ENCODE measurements at regions not wholly inside any gene's neighbourhood (a gene's known extent, or its start where the extent isn't known, plus 50 kb on each side); places are given as distances from the start of the nearest gene placed in this dataset.

DNA sequence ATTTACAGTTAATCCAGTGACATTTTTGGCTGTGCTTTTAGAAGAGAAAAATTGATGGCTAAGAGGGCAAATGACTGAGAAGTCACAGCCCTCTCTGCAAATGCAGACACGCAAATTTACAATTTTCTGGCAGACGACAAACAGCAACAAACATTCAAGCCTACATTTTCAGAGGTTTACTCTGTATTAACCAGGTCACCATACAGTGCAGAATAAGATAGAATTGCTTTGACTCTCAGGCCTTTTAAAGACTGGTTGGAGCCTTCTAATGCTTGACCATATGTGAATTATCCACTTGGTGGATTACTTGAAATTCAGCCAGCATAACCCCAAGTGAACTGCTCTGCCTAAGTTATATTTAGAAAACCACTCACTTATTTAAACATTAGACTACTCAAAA, 65.5 kb upstream of the FOXN2 start:
- TF ChIP-seq, protein P1, sequence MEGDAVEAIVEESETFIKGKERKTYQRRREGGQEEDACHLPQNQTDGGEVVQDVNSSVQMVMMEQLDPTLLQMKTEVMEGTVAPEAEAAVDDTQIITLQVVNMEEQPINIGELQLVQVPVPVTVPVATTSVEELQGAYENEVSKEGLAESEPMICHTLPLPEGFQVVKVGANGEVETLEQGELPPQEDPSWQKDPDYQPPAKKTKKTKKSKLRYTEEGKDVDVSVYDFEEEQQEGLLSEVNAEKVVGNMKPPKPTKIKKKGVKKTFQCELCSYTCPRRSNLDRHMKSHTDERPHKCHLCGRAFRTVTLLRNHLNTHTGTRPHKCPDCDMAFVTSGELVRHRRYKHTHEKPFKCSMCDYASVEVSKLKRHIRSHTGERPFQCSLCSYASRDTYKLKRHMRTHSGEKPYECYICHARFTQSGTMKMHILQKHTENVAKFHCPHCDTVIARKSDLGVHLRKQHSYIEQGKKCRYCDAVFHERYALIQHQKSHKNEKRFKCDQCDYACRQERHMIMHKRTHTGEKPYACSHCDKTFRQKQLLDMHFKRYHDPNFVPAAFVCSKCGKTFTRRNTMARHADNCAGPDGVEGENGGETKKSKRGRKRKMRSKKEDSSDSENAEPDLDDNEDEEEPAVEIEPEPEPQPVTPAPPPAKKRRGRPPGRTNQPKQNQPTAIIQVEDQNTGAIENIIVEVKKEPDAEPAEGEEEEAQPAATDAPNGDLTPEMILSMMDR (conservative IDR thresholded peaks at IDR 0.05; ENCODE audit: low read depth, low read length), result no peak
- H3K4me3 ChIP-seq (ENCODE audit: low read depth, low read length), result no peak overlapping the region
- DNase-seq (ENCODE audit: low read depth), result no peak

DNA sequence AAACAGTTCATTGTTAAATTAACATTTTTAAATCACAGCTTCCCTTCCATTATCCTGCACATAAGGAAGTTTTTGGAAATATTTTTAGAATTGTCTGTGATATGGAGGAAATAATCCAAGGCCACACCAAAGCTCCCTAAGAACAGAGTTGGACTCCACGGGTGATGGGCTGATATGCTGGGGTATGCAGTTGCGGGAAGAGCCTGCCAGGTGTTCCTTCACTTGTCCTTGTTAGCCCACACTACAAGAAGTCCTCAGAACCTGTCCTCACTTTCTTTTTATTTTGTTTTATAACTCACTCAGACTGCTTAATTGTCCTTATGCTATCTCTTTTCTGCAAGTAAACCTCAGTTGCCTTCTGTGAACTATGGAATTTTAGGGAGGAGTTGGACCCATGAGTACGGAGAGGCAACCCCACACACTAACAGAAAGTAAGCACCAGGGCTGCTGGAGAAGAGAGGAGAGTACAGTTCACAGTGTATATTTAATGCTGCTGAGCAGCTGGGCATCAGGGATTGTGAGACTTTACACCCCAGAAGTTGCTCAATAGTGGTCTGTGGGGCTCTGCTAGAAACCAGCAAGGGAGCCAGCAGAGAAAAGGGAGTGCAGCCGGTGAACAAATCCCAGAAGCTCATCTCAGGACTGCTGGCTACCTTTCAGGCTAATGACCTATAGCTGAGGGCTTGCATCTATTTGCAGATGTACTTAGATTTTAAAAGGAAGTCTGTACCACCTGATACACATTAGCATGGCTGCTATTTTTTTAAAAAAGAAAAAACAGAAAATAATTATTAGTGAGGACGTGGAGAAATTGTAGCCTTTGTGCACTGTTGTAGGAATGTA, 64.6 kb upstream of the FOXN2 start:
- H3K4me3 ChIP-seq (ENCODE audit: low read depth, low read length), result no peak overlapping the region
- no peak for DNase-seq (ENCODE audit: low read depth)
- TF ChIP-seq, protein P1 (conservative IDR thresholded peaks at IDR 0.05; ENCODE audit: low read depth, low read length), result no peak

DNA sequence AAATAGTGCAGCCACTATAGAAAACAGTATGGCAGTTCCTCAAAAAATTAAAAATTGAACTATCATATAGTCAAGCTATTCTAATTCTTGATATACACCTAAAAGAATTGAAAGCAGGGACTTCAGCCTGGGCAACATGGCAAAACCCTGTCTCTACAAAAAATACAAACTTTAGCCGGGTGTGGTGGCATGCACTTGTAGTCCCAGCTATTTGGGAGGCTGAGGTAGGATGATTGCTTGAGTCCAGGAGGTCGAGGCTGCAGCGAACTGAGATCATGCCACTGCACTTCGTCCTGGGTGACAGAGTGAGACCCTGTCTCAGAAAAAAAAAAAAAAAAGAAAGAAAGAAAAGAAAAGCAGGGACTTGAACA, 64.0 kb upstream of the FOXN2 start:
- no peak for DNase-seq (ENCODE audit: low read depth)
- H3K4me3 ChIP-seq (ENCODE audit: low read depth, low read length), result no peak overlapping the region
- TF ChIP-seq, protein P1 (conservative IDR thresholded peaks at IDR 0.05; ENCODE audit: low read depth, low read length), result no peak

DNA sequence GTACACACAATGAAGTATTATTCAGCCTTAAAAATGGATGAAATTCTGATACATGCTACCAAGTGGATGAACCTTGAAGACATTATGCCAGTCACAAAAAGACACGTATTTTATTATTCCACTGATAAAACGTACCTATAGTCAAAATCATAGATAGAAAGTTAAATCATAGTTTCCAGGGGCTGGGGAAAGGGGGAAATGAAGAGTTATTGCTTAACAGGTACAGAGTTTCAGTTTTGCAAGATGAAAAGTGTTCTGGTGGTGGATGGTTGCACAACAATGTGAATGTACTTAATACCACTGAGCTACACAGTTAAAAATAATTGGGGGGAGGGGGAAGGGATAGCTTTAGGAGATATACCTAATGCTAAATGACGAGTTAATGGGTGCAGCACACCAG, 63.5 kb upstream of the FOXN2 start:
- no peak for DNase-seq (ENCODE audit: low read depth)
- no peak overlapping the region for H3K4me3 ChIP-seq (ENCODE audit: low read depth, low read length)
- TF ChIP-seq, protein P1 (conservative IDR thresholded peaks at IDR 0.05; ENCODE audit: low read depth, low read length), result no peak

DNA sequence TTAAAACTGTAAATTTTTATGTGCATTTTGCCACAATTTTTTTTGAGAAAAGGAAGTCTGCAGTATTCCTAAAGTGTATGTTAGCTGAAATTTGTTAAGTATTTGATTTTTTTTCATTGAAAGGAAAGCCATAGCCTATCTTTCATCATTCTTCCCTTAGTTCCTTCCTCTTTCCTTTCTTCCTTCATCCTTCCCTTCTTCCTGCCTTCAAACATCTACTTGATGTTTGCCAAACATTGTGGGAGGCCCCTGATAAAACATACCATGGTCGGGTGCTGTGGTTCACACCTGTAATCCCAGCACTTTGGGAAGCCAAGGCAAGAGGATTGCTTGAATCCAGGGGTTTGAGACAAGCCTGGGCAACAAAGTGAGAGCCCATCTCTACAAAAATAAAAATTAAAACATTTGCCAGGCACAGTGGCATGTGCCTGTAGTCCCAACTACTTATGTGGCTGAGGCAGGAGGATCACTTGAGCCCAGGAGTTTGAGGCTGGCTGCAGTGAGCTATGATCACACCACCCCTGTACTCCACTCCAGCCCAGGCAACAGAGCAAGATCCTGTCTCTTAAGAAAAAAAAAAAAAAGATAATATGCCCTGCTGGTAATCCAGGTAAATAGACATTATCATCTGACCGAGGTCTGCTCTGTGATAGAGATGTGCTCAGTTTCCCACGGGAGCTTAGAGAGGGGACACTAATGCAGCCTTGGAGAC, 62.9 kb upstream of the FOXN2 start:
- H3K4me3 ChIP-seq (ENCODE audit: low read depth, low read length), result no peak overlapping the region
- TF ChIP-seq, protein P1 (conservative IDR thresholded peaks at IDR 0.05; ENCODE audit: low read depth, low read length), result no peak
- DNase-seq (ENCODE audit: low read depth), result no peak

DNA sequence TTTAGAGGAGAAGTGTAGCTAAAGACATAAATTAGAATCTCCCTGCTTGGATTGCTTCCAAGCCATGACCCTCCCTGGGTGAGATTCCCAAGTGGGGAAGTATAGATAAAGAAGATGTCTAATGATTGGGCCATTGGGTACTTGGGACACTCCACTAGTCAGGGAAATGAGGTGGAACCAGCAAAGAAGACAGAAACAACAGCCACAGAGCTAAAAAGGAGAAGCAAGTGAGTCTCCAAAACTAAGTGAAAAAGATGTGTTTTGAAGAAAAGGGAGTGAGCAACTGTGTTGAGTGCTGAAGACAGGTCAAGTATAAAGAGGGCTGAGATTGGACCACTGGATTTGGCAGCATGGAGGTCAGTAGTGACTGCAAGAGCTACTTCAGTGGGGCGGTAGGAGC, 61.2 kb upstream of the FOXN2 start:
- TF ChIP-seq, protein P1 (conservative IDR thresholded peaks at IDR 0.05; ENCODE audit: low read depth, low read length), result no peak
- H3K4me3 ChIP-seq (ENCODE audit: low read depth, low read length), result no peak overlapping the region
- no peak for DNase-seq (ENCODE audit: low read depth)

All from epithelial cell of proximal tubule (primary cell).